HS-5 (cell line): ENCODE measurements at regions not wholly inside any gene's neighbourhood (a gene's known extent, or its start where the extent isn't known, plus 50 kb on each side); places are given as distances from the start of the nearest gene placed in this dataset.
"Not testable (repeated sequence)": the region's sequence is repeated elsewhere in the genome, so short reads cannot be mapped to it uniquely, and the experiment has no call there.

Experiments
- DNase-seq: peaks from one replicate; pipeline ENCODE4 v3.0.0-alpha.2; 2012; ENCODE audit warnings: low read depth

- no peak for DNase-seq
Measured at GRCh38 chr5:84961193-84961592, 576.5 kb upstream of the EDIL3 start.

- no peak for DNase-seq
Measured at GRCh38 chr5:84961903-84962302, 577.2 kb upstream of the EDIL3 start.

DNA sequence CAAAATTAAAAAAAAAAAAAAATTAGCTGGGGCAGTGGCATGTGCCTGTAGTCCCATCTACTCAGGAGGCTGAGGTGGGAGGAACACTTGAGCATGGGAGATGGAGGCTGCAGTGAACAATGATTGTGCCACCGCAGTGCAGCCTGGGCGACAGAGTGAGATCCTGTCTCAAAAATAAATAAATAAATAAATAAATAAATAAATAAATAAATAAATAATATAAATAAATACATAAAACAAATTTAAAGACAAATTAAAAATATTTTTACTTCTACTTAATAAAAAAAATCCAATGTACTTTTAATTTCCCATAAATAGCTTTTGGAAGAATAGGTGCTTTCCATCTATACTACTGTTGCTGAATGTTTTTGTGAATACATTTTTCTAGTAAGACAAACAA, 598.4 kb upstream of the EDIL3 start:
- no peak for DNase-seq

- DNase-seq, result no peak
Measured at GRCh38 chr5:84985148-84985547, 600.5 kb upstream of the EDIL3 start.

GRCh38 chr5:84986688-84987087, 602.0 kb upstream of the EDIL3 start:
- no peak for DNase-seq

DNA sequence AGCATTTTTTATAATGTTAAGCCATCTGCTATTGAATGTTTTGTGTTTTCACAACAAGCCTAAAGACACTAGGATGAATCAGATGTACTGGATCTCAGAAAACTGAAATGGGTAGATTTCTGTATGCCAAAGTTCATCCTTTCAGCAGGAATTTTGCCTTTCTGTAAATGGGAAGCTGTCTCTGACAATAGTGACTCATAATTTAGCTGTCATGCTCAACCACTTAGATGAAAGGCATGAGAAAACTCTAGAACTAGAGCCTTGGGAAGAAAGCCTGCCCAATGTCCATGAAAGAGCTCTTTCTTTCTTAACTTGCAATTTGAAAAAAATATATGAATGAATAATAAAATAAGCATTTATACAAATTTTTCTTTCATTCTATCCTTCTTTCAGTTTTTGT, 616.0 kb upstream of the EDIL3 start:
- DNase-seq, result peak; percentile 31

DNA sequence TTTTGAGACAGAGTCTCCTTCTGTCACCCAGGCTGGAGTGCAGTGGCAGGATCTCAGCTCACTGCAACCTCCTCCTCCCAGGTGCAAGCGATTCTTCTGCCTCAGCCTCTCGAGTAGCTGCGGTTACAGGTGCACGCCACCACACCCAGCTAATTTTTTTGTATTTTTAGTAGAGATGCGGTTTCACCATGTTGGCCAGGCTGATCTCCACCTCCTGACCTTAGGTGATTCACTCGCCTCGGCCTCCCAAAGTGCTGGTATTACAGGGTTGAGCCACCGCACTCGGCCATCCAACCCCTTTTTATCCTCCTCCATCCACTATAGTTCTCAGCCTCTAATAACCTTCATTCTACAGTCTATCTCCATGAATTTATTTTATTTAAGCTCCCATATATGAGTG, 617.3 kb upstream of the EDIL3 start:
- DNase-seq, result not testable (repeated sequence)

- DNase-seq, result no peak
Measured at GRCh38 chr5:85010014-85010562, 625.4 kb upstream of the EDIL3 start.

GRCh38 chr5:85017261-85017660, 632.6 kb upstream of the EDIL3 start:
- peak; percentile 54 for DNase-seq

GRCh38 chr5:85030316-85031084, 645.8 kb upstream of the EDIL3 start:
- DNase-seq, result no peak

DNA sequence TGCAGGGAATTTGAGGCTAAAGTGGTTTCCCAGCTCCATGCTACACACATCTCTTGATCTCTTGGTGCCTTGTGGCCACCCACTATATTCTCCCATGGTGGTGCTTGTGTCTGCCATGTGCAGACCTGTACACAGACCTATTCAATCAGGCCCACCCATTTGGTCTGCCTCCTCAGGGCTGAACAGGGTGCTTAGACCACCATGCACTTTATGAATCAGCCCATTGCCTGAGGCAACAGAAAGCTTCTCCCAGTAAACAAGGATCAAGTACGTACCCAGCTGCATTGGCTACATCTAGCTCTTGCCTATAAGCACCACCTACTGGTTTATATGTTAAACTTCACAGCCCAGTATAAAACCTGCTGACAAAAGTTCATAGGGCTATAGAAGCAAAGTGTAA, 664.3 kb upstream of the EDIL3 start:
- DNase-seq, result peak; percentile 18

DNA sequence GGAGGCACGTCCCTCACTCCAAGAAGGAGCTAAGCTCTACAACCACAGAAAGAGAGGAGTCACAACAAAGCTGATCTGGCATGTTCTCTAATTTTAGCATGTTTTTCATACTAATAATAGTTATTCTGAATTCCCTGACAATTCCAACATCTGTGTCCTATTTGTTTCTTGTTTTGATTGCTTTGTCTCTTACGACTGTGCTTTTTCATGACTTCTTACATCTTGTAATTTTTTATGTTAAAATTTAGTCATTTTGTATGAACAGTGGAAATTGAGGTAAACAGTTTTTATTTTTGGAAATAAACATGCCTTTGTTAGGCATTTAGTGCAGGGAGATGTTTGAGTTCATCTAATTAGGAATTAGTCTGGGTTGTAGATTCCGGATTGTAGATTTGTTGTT, 668.1 kb upstream of the EDIL3 start:
- no peak for DNase-seq

- DNase-seq, result no peak
Measured at GRCh38 chr5:85069659-85070640, 685.3 kb upstream of the EDIL3 start.

- no peak for DNase-seq
Measured at GRCh38 chr5:85077581-85077980, 692.9 kb upstream of the EDIL3 start.

- DNase-seq, result no peak
Measured at GRCh38 chr5:85096421-85096820, 711.7 kb upstream of the EDIL3 start.

GRCh38 chr5:85108471-85108870, 723.8 kb upstream of the EDIL3 start:
- no peak for DNase-seq

DNA sequence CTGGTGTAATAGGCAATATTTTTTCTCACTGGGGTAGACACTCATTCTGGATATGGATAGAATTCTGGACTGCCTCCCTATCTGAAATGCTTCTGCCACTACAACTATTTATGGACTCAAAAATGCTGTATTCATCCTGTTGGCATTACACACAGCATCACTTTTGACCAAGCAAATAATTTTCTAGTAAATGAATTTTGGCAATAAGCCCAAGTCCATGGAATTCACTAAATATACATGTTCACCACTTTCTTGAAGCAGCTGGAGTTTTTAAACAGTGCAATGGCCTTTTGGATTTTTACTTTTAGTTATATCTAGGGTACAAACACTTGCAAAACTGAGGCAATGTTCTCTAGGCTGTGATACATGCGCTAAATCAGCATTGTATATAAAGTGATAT, 724.9 kb upstream of the EDIL3 start:
- DNase-seq, result no peak

GRCh38 chr5:85132269-85132668, 747.6 kb upstream of the EDIL3 start:
- DNase-seq, result peak; percentile 41

GRCh38 chr5:85140471-85140870, 755.8 kb upstream of the EDIL3 start:
- DNase-seq, result no peak

- no peak for DNase-seq
Measured at GRCh38 chr5:85143138-85143537, 758.5 kb upstream of the EDIL3 start.

- DNase-seq, result no peak
Measured at GRCh38 chr5:85148701-85149100, 764.0 kb upstream of the EDIL3 start.

- DNase-seq, result no peak
Measured at GRCh38 chr5:85159395-85159794, 774.7 kb upstream of the EDIL3 start.

DNA sequence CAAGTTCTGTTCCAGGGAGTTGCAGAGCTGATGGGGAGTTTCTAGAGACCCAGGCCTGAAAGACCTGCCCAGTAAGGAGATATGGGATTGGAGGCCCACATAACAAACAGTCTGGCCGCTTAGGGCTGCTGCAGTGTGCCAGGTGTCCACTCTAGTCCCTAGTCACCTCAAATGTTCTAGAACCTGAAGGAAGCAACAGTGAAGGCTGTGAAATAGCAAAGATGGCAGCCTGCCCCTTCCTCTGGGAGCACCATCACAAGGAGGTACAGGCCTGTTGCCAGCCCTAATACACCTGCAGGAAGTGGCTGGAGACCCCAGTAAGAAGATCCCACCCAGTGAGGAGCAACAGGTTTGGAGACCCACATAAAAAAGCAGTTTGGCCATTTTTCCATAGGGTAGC, 783.8 kb upstream of the EDIL3 start:
- no peak for DNase-seq
